ENCODE measurements at regions not wholly inside any gene's neighbourhood (a gene's known extent, or its start where the extent isn't known, plus 50 kb on each side); places are given as distances from the start of the nearest gene placed in this dataset.

GRCh38 chr13:106626473-106626872 is 58.5 kb upstream of the ARGLU1 start:
- Histone ChIP-seq H3K27me3 (replicated peaks; ENCODE audit: control insufficient read depth, insufficient read depth, low read length) (no peaks in the 10 kb centered on the region), H3K36me3 (ENCODE audit: control insufficient read depth, insufficient read depth, low read length) (no peaks in the 10 kb centered on the region), H3K4me3 (ENCODE audit: low read depth, low read length) (no peak overlapping the region), H3K4me1 (no peaks in the 10 kb centered on the region), H3K9me3 (no peaks in the 10 kb centered on the region)
- no TSS peak for BruUV-seq (replicated peaks)
- intact Hi-C loops (cut with micrococcal nuclease; ENCODE audit: unreplicated experiment), result no loop called here
- H3K9me3 Mint-ChIP-seq (ENCODE audit: unreplicated experiment), result no peaks in the 10 kb centered on the region
- no peak overlapping the region for H3K27ac Mint-ChIP-seq (ENCODE audit: unreplicated experiment)
- no peak for DNase-seq
- H3K4me1 Mint-ChIP-seq (ENCODE audit: low read depth, unreplicated experiment), result no peaks in the 10 kb centered on the region
- no peaks in the 10 kb centered on the region for H3K36me3 Mint-ChIP-seq (ENCODE audit: insufficient read depth, unreplicated experiment)
- POLR2A ChIA-PET, result no interaction called here
- no peak for TF ChIP-seq CTCF (IDR thresholded peaks at IDR 0.05; ENCODE audit: insufficient read depth in 1 of 2, low read depth in 1 of 2, low read length in 1 of 2, severe bottlenecking in 1 of 2, unreplicated experiment in 1 of 2)
- H3K4me3 Mint-ChIP-seq (ENCODE audit: unreplicated experiment), result no peak overlapping the region
- CTCF ChIA-PET, result no interaction called here
- no peaks in the 10 kb centered on the region for H3K27me3 Mint-ChIP-seq (ENCODE audit: insufficient read depth, unreplicated experiment)

- Mint-ChIP-seq H3K27me3 (ENCODE audit: insufficient read depth, unreplicated experiment) (no peaks in the 10 kb centered on the region), H3K4me3 (ENCODE audit: unreplicated experiment) (no peak overlapping the region), H3K36me3 (ENCODE audit: insufficient read depth, unreplicated experiment) (no peaks in the 10 kb centered on the region), H3K4me1 (ENCODE audit: low read depth, unreplicated experiment) (no peaks in the 10 kb centered on the region), H3K27ac (ENCODE audit: unreplicated experiment) (no peak overlapping the region), H3K9me3 (ENCODE audit: unreplicated experiment) (no peaks in the 10 kb centered on the region)
- Histone ChIP-seq H3K36me3 (ENCODE audit: control insufficient read depth, insufficient read depth, low read length) (no peaks in the 10 kb centered on the region), H3K9me3 (no peaks in the 10 kb centered on the region), H3K27me3 (replicated peaks; ENCODE audit: control insufficient read depth, insufficient read depth, low read length) (no peaks in the 10 kb centered on the region), H3K4me3 (ENCODE audit: low read depth, low read length) (no peak overlapping the region), H3K4me1 (no peaks in the 10 kb centered on the region)
- DNase-seq, result no peak
- BruUV-seq (replicated peaks), result no TSS peak
- ChIA-PET POLR2A (no interaction called here), CTCF (no interaction called here)
- intact Hi-C loops (cut with micrococcal nuclease; ENCODE audit: unreplicated experiment), result no loop called here
- no peak for TF ChIP-seq CTCF (IDR thresholded peaks at IDR 0.05; ENCODE audit: insufficient read depth in 1 of 2, low read depth in 1 of 2, low read length in 1 of 2, severe bottlenecking in 1 of 2, unreplicated experiment in 1 of 2)
Measured at GRCh38 chr13:106625578-106625977, 57.6 kb upstream of the ARGLU1 start.

DNA sequence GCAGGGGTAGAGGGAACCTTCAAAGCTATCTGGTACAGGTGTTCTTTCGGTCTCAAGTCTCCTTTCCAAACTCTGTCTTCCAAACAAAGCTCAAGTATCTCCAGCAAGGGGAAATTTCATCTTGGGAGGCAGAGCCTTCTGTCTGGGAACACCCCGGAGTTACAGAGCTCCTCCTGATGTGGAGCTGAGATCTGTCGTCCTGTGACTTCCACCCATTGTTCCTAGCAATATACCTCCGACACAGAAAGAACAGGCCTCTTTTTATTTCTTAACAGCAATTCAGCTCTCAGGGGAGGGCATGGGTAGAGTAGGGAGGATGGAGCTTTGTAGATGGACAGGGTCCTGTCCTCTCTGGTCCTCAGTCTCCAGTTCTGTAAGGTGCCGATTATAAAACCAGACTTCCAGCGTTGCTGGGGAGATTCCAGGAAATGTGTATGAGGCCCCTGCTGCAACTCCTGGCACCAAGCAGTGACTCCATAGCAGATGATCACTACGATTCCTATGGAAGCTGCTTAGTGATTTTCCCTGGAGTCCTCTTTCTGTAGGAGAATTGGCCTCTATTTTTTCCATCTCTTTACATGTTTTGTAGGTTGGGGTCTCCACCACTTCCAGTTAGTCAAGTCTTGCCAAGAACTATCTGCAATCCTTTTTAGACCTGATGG is 56.0 kb upstream of the ARGLU1 start:
- CTCF ChIA-PET, result no interaction called here
- Histone ChIP-seq H3K9me3 (no peaks in the 10 kb centered on the region), H3K36me3 (ENCODE audit: control insufficient read depth, insufficient read depth, low read length) (no peaks in the 10 kb centered on the region), H3K4me1 (peaks cover 8% of the 10 kb centered on the region; the same call in 1 of the 2 replicates), H3K27me3 (replicated peaks; ENCODE audit: control insufficient read depth, insufficient read depth, low read length) (no peaks in the 10 kb centered on the region), H3K4me3 (ENCODE audit: low read depth, low read length) (no peak overlapping the region)
- Mint-ChIP-seq H3K9me3 (ENCODE audit: unreplicated experiment) (no peaks in the 10 kb centered on the region), H3K27me3 (ENCODE audit: insufficient read depth, unreplicated experiment) (no peaks in the 10 kb centered on the region), H3K27ac (ENCODE audit: unreplicated experiment) (no peak overlapping the region), H3K4me3 (ENCODE audit: unreplicated experiment) (no peak overlapping the region), H3K4me1 (ENCODE audit: low read depth, unreplicated experiment) (no peaks in the 10 kb centered on the region), H3K36me3 (ENCODE audit: insufficient read depth, unreplicated experiment) (no peaks in the 10 kb centered on the region)
- no peak for TF ChIP-seq CTCF (IDR thresholded peaks at IDR 0.05; ENCODE audit: insufficient read depth in 1 of 2, low read depth in 1 of 2, low read length in 1 of 2, severe bottlenecking in 1 of 2, unreplicated experiment in 1 of 2)
- POLR2A ChIA-PET, result no interaction called here
- no peak for DNase-seq
- intact Hi-C loops (cut with micrococcal nuclease; ENCODE audit: unreplicated experiment), result no loop called here
- no TSS peak for BruUV-seq (replicated peaks)
